GM23248 (cell line): ENCODE measurements at regions not wholly inside any gene's neighbourhood (a gene's known extent, or its start where the extent isn't known, plus 50 kb on each side); places are given as distances from the start of the nearest gene placed in this dataset.

Experiments used
- EZH2 ChIP-seq: fragments of 200-600 bp; sonication (generic); IDR thresholded peaks from 2 replicates; pipeline ENCODE4 v1.6.1; 2018; ENCODE audit warnings: antibody characterized with exemption, mild to moderate bottlenecking; ENCODE audit not compliant: insufficient read depth, poor library complexity, severe bottlenecking
- EZH2phosphoT487 ChIP-seq: fragments of 200-600 bp; sonication (generic); IDR thresholded peaks from 2 replicates; pipeline ENCODE4 v1.6.1; 2018; ENCODE audit warnings: antibody characterized with exemption, moderate library complexity, mild to moderate bottlenecking, low read depth; ENCODE audit not compliant: insufficient read depth

DNA sequence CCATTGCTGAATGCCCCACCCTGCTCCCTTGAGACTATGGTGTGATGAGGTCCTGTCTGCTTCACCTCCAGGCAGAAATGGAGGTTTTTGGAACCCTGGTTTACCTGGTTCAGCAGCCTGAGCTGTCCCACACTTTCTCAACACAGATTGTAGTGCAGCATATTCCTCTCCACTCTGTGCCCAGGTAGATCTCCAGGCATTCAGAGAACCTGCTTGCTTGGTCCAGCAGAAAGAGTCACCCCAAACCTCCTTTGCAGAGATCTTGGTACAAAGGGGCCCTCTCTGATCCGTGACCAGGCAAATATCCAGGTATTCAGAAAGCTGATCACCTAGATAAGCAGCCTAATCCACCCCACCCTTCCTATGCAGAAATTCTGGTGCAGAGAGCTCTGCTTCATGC, 1288.2 kb upstream of the CRIM1 start:
- TF ChIP-seq EZH2, result no peak
- TF ChIP-seq EZH2phosphoT487, result no peak
